GM12878 (cell line): ENCODE measurements at regions not wholly inside any gene's neighbourhood (a gene's known extent, or its start where the extent isn't known, plus 50 kb on each side); places are given as distances from the start of the nearest gene placed in this dataset.
A peak's percentile ranks its signal among the peaks of the same experiment; 100 is the strongest.

ENCODE experiments used
- ATF7 ChIP-seq: fragments of 450-650 bp; IDR thresholded peaks from 2 replicates; pipeline ENCODE4 v1.6.1; 2016; ENCODE audit warnings: low read depth, mild to moderate bottlenecking
- CHD4 ChIP-seq: fragments of 200-600 bp; sonication (generic); IDR thresholded peaks from 2 replicates; pipeline ENCODE4 v1.6.1; 2016; ENCODE audit warnings: mild to moderate bottlenecking
- E2F4 ChIP-seq: IDR thresholded peaks from 2 replicates; pipeline ENCODE4 v1.6.1; 2012; ENCODE audit warnings: low read depth, low read length, improper control_type of control experiment
- ESRRA ChIP-seq: IDR thresholded peaks from 2 replicates; pipeline ENCODE4 v1.6.1; 2012; ENCODE audit warnings: mild to moderate bottlenecking, low read length, improper control_type of control experiment
- ETV6 ChIP-seq, 2 experiments: fragments of 450-650 bp in 1 of 2; IDR thresholded peaks in 1 of 2; conservative IDR thresholded peaks in 1 of 2; 2 replicates each; pipeline ENCODE4 v1.6.1; 2014; ENCODE audit warnings: antibody characterized with exemption in 1 of 2, borderline replicate concordance in 1 of 2, low read depth in 1 of 2, mild to moderate bottlenecking in 1 of 2, moderate library complexity in 1 of 2
- EZH2 ChIP-seq: IDR thresholded peaks from 2 replicates; pipeline ENCODE4 v1.6.1; 2012; ENCODE audit warnings: low read depth, mild to moderate bottlenecking, control low read depth, inconsistent platforms, low read length, borderline replicate concordance; ENCODE audit not compliant: control insufficient read depth
- IRF3 ChIP-seq: fragments of 450-650 bp; IDR thresholded peaks from 2 replicates; pipeline ENCODE4 v1.6.1; 2014; ENCODE audit warnings: mild to moderate bottlenecking
- KAT2A ChIP-seq: conservative IDR thresholded peaks from 2 replicates; pipeline ENCODE4 v1.6.1; 2011; ENCODE audit warnings: low read depth, low read length; ENCODE audit not compliant: control insufficient read depth
- MEF2B ChIP-seq: fragments of 450-650 bp; IDR thresholded peaks from 2 replicates; pipeline ENCODE4 v1.6.1; 2018; ENCODE audit warnings: mild to moderate bottlenecking, moderate library complexity; ENCODE audit not compliant: partially characterized antibody, poor library complexity, severe bottlenecking
- MTA3 ChIP-seq: IDR thresholded peaks from 2 replicates; pipeline ENCODE4 v1.6.1; 2012; ENCODE audit warnings: low read length, inconsistent platforms, borderline replicate concordance
- MXI1 ChIP-seq: fragments of 150-350 bp; IDR thresholded peaks from 2 replicates; pipeline ENCODE4 v1.6.1; 2011; ENCODE audit warnings: low read depth, mild to moderate bottlenecking, inconsistent platforms, low read length, improper control_type of control experiment
- NBN ChIP-seq: fragments of 450-650 bp; IDR thresholded peaks from 2 replicates; pipeline ENCODE4 v1.6.1; 2016
- NRF1 ChIP-seq: conservative IDR thresholded peaks from 2 replicates; pipeline ENCODE4 v1.6.1; 2011; ENCODE audit warnings: mild to moderate bottlenecking, low read depth, low read length, improper control_type of control experiment
- PAX5 ChIP-seq: IDR thresholded peaks from 2 replicates; pipeline ENCODE4 v1.6.1; 2011; ENCODE audit warnings: low read depth, low read length, borderline replicate concordance
- PBX3 ChIP-seq: IDR thresholded peaks from 2 replicates; pipeline ENCODE4 v1.6.1; 2011; ENCODE audit warnings: mild to moderate bottlenecking, low read depth, low read length, moderate library complexity; ENCODE audit not compliant: insufficient replicate concordance
- PKNOX1 ChIP-seq: fragments of 450-650 bp; IDR thresholded peaks from 2 replicates; pipeline ENCODE4 v1.6.1; 2016; ENCODE audit warnings: mild to moderate bottlenecking
- RAD21 ChIP-seq: IDR thresholded peaks from 2 replicates; pipeline ENCODE4 v1.6.1; 2011; ENCODE audit warnings: mild to moderate bottlenecking, low read depth, low read length, moderate library complexity; ENCODE audit not compliant: insufficient read depth
- SPI1 ChIP-seq: IDR thresholded peaks from 2 replicates; pipeline ENCODE4 v1.6.1; 2011; ENCODE audit warnings: low read depth, mild to moderate bottlenecking, low read length, moderate library complexity, borderline replicate concordance; ENCODE audit not compliant: insufficient read depth
- SREBF1 ChIP-seq: IDR thresholded peaks from 2 replicates; pipeline ENCODE4 v1.6.1; 2012; ENCODE audit warnings: mild to moderate bottlenecking, low read length
- SREBF2 ChIP-seq: IDR thresholded peaks from 2 replicates; pipeline ENCODE4 v1.6.1; 2012; ENCODE audit warnings: mild to moderate bottlenecking, low read length
- SRF ChIP-seq, 2 experiments: IDR thresholded peaks; 2 replicates each; pipeline ENCODE4 v1.6.1; 2011; ENCODE audit warnings: low read depth in 2 of 2, low read length in 2 of 2, mild to moderate bottlenecking in 1 of 2, moderate library complexity in 1 of 2
- TCF12 ChIP-seq: IDR thresholded peaks from 2 replicates; pipeline ENCODE4 v1.6.1; 2011; ENCODE audit warnings: low read depth, mild to moderate bottlenecking, low read length
- TCF3 ChIP-seq: IDR thresholded peaks from 2 replicates; pipeline ENCODE4 v1.6.1; 2012; ENCODE audit warnings: low read depth, mild to moderate bottlenecking, low read length, borderline replicate concordance; ENCODE audit not compliant: insufficient read depth
- ZBED1 ChIP-seq: IDR thresholded peaks from 2 replicates; pipeline ENCODE4 v1.6.1; 2016; ENCODE audit warnings: borderline replicate concordance

GRCh38 chr2:62306751-62307468 lies 111.0 kb downstream of the B3GNT2 start (continued):
- no peak for TF ChIP-seq IRF3
- no peak for TF ChIP-seq EZH2
- peak in 1 of 2 experiments; percentile 30; a peak in 1 of 4 replicates for TF ChIP-seq ETV6 (conservative IDR thresholded peaks at IDR 0.05 in 1 of 2, IDR thresholded peaks at IDR 0.05 in 1 of 2; ENCODE audit: borderline replicate concordance in 1 of 2, low read depth in 1 of 2)
- no peak for TF ChIP-seq RAD21
- no peak for TF ChIP-seq SRF (IDR thresholded peaks at IDR 0.05; ENCODE audit: low read depth in 2 of 2, low read length in 2 of 2)
- TF ChIP-seq ATF7, result peak; percentile 48; the same call in 1 of the 2 replicates
- TF ChIP-seq MTA3, result no peak
- no peak for TF ChIP-seq SREBF1
- TF ChIP-seq TCF3, result peak; percentile 61; the same call in 1 of the 2 replicates
- TF ChIP-seq MEF2B, result no peak
- TF ChIP-seq ESRRA, result no peak
- no peak for TF ChIP-seq PKNOX1
- TF ChIP-seq E2F4, result no peak
- peak; percentile 76; the same call in 1 of the 2 replicates for TF ChIP-seq TCF12
- no peak for TF ChIP-seq SREBF2
- TF ChIP-seq PBX3, result no peak
- no peak for TF ChIP-seq KAT2A
- no peak for TF ChIP-seq PAX5
- no peak for TF ChIP-seq NBN
- TF ChIP-seq MXI1, result no peak
- TF ChIP-seq ZBED1, result no peak
- no peak for TF ChIP-seq CHD4
- no peak for TF ChIP-seq SPI1
- TF ChIP-seq NRF1, result no peak
